IPS-18a (cell line): ENCODE measurements at regions not wholly inside any gene's neighbourhood (a gene's known extent, or its start where the extent isn't known, plus 50 kb on each side); places are given as distances from the start of the nearest gene placed in this dataset.

ENCODE experiments used
- H3K27ac ChIP-seq: one replicate; pipeline ENCODE4 v1.5.1; 2013; ENCODE audit warnings: low read length
- H3K27me3 ChIP-seq: one replicate; pipeline ENCODE4 v1.6.1; 2013; ENCODE audit warnings: mild to moderate bottlenecking, low read length; ENCODE audit not compliant: control insufficient read depth, insufficient read depth
- H3K36me3 ChIP-seq: one replicate; pipeline ENCODE4 v1.6.1; 2013; ENCODE audit warnings: low read depth, low read length; ENCODE audit not compliant: control insufficient read depth
- H3K4me1 ChIP-seq: one replicate; pipeline ENCODE4 v1.6.1; 2013; ENCODE audit warnings: low read depth, low read length; ENCODE audit not compliant: control insufficient read depth
- H3K4me3 ChIP-seq: one replicate; pipeline ENCODE4 v1.5.1; 2013; ENCODE audit warnings: low read length
- H3K9ac ChIP-seq: one replicate; pipeline ENCODE4 v1.6.1; 2013; ENCODE audit warnings: mild to moderate bottlenecking, low read length, moderate library complexity
- H3K9me3 ChIP-seq: one replicate; pipeline ENCODE4 v1.6.1; 2013; ENCODE audit warnings: low read depth, low read length; ENCODE audit not compliant: control insufficient read depth

DNA sequence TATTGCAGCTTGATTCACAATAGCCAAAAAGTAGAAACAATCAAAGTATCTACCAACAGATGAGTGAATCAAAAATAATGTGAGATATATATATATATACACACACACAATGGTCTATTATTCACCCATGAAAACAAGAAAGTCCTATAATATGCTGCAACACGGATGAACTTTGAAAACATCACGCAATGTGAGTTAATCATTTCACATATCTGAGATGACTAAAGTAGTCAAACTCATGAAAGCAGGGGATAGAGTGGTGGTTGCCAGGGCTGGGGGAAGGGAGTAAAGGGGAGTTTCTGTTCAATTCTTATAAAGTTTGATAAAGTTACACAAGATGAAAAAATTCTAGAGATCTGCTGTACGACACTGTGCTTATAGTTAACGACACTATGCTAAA lies 1234.8 kb downstream of the MRPL39 start:
- H3K4me1 ChIP-seq: no peaks in the 10 kb centered on the region
- H3K4me3 ChIP-seq: no peak overlapping the region
- no peak overlapping the region for H3K9ac ChIP-seq
- H3K27me3 ChIP-seq: no peaks in the 10 kb centered on the region
- H3K36me3 ChIP-seq: no peaks in the 10 kb centered on the region
- peaks cover 14% of the 10 kb centered on the region for H3K9me3 ChIP-seq
- H3K27ac ChIP-seq: no peak overlapping the region

DNA sequence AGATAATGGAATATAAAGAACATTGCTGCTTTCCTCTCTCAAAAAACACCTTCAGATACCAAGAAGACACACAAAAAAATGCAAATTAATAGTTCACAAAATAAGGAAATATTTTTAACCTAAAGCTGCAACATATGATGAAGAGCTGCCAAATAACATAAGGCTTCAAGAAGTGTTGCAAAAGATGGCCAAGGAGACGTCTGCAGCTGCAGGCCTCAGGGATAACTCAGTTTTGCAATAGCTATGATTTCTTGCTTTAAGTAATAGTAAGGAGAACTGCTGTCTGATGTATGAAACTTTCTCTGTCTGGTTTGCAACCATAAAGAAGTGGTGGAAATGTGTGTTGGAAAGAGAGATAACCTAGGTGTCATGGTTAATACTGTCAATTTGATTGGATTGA lies 1237.5 kb downstream of the MRPL39 start:
- H3K4me3 ChIP-seq: no peak overlapping the region
- H3K27me3 ChIP-seq: no peaks in the 10 kb centered on the region
- H3K9me3 ChIP-seq: peaks cover 16% of the 10 kb centered on the region
- H3K4me1 ChIP-seq: no peaks in the 10 kb centered on the region
- H3K9ac ChIP-seq: no peak overlapping the region
- no peak overlapping the region for H3K27ac ChIP-seq
- no peaks in the 10 kb centered on the region for H3K36me3 ChIP-seq

DNA sequence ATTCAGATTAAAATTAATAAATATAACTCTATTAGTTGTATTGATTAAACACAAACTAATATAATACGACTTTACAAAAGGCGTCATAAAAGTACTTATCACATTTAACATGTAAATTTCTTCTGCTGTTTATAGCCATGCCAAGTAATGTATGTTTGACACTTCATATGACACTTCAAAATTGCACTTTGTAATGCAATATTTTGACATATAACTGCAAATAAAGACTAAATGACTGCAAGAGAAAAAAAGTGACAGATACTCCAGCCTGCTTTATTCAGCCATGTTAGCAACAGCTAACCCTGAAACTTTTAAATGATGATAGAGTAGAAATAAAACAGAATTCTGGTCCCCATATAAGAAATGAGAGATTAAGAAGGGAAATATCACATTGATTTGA lies 1238.0 kb downstream of the MRPL39 start:
- no peaks in the 10 kb centered on the region for H3K27me3 ChIP-seq
- no peaks in the 10 kb centered on the region for H3K4me1 ChIP-seq
- H3K27ac ChIP-seq: no peak overlapping the region
- no peaks in the 10 kb centered on the region for H3K36me3 ChIP-seq
- no peak overlapping the region for H3K9ac ChIP-seq
- H3K9me3 ChIP-seq: peaks cover 15% of the 10 kb centered on the region
- no peak overlapping the region for H3K4me3 ChIP-seq

DNA sequence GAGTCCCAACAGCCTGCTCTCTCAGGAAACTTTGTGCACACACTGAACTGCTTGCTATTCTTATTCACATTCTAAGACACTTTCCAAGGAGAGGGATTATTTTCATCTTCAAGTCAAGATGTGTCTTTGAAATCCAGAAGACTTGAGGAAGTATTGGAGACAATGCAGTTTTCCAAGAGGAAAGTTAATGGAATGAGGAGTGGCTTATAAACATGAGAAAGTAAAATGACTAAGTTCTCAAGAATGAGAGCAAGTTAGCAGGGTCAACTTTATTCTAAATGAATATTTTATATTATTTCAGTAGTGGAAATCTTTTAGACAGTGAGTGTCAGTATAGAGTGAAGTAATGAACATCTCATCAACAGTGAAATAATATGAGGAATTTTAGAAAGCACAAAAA lies 1239.3 kb downstream of the MRPL39 start:
- H3K9ac ChIP-seq: no peak overlapping the region
- no peak overlapping the region for H3K27ac ChIP-seq
- H3K9me3 ChIP-seq: peaks cover 15% of the 10 kb centered on the region
- no peak overlapping the region for H3K4me3 ChIP-seq
- no peaks in the 10 kb centered on the region for H3K36me3 ChIP-seq
- H3K4me1 ChIP-seq: no peaks in the 10 kb centered on the region
- H3K27me3 ChIP-seq: no peaks in the 10 kb centered on the region

DNA sequence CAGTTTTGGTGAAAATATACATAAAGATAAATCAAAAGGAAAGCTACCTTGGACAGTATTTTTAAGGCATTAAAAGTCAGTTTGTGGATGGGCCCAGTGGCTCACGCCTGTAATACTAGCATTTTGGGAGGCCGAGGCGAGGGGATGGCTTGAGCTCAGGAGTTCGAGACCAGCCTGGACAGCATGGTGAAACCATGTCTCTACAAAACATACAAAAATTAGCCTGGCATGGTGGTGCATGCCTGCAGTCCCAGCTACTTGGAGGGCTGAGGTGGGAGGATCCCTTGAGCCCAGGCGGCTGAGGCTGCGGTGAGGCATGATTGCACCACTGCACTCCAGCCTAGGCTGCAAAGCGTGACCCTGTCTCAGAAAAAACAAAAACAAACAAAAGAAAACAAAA lies 1253.8 kb downstream of the MRPL39 start:
- H3K9ac ChIP-seq: no peak overlapping the region
- no peaks in the 10 kb centered on the region for H3K27me3 ChIP-seq
- no peak overlapping the region for H3K27ac ChIP-seq
- H3K4me1 ChIP-seq: no peaks in the 10 kb centered on the region
- H3K36me3 ChIP-seq: no peaks in the 10 kb centered on the region
- H3K9me3 ChIP-seq: peaks cover 10% of the 10 kb centered on the region
- no peak overlapping the region for H3K4me3 ChIP-seq

DNA sequence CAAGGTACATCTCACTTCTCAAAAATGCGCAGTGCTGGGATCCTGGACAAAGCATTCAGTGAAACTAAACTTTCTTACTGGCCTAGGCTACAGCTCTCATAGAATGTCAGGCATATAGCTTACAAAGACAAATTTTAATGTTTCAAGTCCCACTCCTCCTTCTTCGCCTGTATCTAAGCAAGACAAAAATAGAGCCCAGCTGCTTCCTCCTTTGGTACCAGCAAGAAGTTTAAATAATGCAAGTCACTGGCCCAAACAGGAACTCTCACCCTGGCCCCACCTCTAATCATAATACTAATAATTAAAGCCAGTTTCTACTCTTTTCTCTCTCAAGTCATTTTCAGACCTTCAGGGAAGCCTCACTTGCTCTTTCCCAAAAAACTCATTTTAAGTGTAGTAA lies 1267.9 kb downstream of the MRPL39 start:
- Histone ChIP-seq H3K4me1 (no peaks in the 10 kb centered on the region), H3K36me3 (no peaks in the 10 kb centered on the region), H3K9ac (no peak overlapping the region), H3K9me3 (peaks cover 12% of the 10 kb centered on the region), H3K27me3 (no peaks in the 10 kb centered on the region), H3K4me3 (no peak overlapping the region), H3K27ac (no peak overlapping the region)

DNA sequence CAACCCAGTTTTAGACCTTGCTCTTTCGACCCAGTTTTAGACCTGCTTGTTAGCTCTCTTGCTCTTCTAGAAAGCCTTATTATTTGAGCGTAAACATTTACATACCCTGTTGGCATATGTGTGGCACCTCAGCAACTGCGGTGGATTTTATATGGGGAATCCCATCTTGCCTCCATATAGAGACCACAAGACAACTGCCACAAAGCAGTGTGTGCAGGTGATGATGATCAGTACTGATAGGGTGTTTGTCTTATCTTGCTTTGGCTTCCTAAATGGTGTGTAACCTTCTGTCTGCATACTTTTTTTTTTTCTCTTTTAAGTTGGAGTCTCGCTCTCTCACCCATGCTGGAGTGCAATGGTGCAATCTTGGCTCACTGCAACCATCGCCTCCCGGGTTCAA lies 1270.8 kb downstream of the MRPL39 start:
- Histone ChIP-seq H3K9me3 (peaks cover 21% of the 10 kb centered on the region), H3K36me3 (no peaks in the 10 kb centered on the region)

DNA sequence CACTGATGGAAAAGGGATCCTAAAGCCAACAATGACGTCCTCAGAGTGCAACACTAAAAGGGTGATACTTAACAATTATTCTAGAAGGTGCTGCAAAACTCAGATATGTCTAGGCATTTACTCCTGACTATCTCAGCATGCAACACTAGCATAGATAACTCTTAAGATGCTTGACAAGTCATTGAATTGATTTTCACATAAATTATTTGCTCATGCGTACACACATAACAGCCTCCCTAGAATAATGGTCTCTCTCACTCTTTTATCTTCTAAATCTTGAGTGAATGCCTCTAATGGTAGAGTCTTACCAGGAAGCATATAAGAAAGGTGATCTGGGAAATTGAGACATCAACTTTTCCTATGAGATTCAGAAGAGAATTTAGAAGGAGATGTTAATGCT lies 1283.7 kb downstream of the MRPL39 start:
- Histone ChIP-seq H3K36me3 (no peaks in the 10 kb centered on the region), H3K27me3 (no peaks in the 10 kb centered on the region), H3K9me3 (peaks cover 22% of the 10 kb centered on the region), H3K27ac (no peak overlapping the region), H3K4me1 (no peaks in the 10 kb centered on the region), H3K9ac (no peak overlapping the region), H3K4me3 (no peak overlapping the region)

More for the DNA sequence above, 1270.8 kb downstream of the MRPL39 start:
- no peak overlapping the region for H3K27ac ChIP-seq
- no peak overlapping the region for H3K9ac ChIP-seq
- no peaks in the 10 kb centered on the region for H3K4me1 ChIP-seq
- H3K4me3 ChIP-seq: no peak overlapping the region
- no peaks in the 10 kb centered on the region for H3K27me3 ChIP-seq

DNA sequence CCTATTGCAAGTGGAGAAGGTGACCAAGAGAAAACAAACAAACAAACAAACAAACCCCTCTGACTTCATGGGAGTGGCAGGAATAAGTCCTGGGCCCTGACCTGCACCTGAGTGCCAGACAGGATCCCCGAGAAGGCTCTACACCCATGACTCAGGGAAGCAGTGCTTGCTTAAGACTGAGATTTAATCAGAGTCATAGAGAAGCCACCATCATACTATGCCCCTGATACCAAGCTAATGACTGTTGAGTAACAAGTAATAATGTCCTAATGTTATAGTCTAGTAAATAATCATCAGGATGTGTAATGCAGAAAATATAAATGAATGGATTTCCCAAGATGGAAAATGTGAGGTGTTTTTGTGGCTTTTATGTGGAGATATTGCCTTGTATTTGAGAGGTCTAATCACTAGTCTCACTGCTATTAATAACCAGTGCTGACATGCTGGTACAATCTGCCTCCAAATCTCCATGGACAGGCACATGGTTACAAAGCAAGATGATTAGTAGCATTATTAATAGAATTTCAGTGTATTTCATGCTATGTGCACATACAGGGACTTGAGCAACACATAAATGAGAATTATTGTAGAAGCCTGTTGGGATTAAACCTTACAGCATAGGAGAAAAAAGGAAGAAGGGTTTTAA lies 1290.9 kb downstream of the MRPL39 start:
- Histone ChIP-seq H3K36me3 (no peaks in the 10 kb centered on the region), H3K4me3 (no peak overlapping the region), H3K9ac (no peak overlapping the region), H3K27me3 (no peaks in the 10 kb centered on the region), H3K27ac (no peak overlapping the region), H3K9me3 (peaks cover 18% of the 10 kb centered on the region), H3K4me1 (no peaks in the 10 kb centered on the region)

DNA sequence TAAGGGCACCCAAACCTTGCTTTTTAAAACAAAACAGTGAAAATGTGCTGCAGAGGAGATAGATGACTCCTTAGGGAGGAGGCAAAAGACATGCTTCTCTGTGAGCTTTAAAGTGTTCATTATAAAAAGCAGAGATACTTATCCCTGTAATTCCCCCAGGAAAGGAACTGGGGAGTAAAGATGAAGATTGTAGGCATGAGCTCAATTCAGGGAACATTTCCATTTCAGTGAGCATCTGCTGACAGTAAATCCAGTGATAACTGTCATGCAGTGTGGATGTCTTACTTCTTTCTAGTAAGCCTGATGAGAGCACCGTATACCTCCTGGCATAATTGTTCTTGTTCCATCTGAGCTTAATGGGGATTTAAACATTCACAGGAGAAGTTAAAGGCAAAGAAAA lies 1296.5 kb downstream of the MRPL39 start:
- no peaks in the 10 kb centered on the region for H3K36me3 ChIP-seq
- H3K9ac ChIP-seq: no peak overlapping the region

DNA sequence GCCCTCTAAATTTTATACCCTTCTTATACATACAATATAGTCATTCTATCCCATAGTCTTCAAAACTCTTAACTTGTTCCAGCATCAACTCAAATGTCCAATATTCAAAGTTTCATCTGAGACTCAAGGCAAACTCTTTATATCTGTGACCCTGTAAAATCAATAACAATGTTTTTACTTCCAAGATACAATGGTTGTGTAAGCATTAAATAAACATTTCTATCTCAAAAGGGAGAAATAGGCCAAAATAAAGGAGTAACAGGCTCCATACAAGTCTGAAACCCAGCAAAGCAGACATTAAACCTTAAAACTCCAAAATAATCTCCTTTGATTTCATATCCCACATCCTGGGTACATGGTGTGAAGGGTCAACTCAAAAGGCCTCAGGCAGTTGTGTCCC lies 1299.1 kb downstream of the MRPL39 start:
- Histone ChIP-seq H3K9ac (no peak overlapping the region), H3K36me3 (no peaks in the 10 kb centered on the region), H3K9me3 (peaks cover 25% of the 10 kb centered on the region), H3K4me1 (no peaks in the 10 kb centered on the region), H3K4me3 (no peak overlapping the region), H3K27me3 (no peaks in the 10 kb centered on the region), H3K27ac (no peak overlapping the region)

More for the DNA sequence above, 1296.5 kb downstream of the MRPL39 start:
- Histone ChIP-seq H3K4me3 (no peak overlapping the region), H3K4me1 (no peaks in the 10 kb centered on the region), H3K27me3 (no peaks in the 10 kb centered on the region), H3K9me3 (peaks cover 23% of the 10 kb centered on the region), H3K27ac (no peak overlapping the region)

DNA sequence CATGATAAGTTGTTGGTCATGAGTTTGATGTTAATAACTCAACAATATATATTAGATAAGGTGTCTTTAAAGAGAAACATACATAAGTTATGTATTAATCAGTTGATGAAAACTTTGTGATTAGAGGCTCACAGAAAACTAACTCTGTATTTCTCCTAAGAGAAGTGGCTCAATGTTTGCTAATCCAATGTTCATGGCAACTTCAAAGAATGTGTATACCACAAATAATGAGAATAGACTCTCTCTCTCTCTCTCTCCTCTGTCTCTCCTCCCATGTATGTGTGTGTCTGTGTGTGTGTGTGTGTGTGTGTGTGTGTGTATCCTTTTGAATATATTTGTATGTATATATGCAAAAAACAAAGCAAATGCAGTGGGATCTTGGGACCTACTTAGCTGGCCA lies 1304.9 kb downstream of the MRPL39 start:
- Histone ChIP-seq H3K27ac (no peak overlapping the region), H3K36me3 (no peaks in the 10 kb centered on the region), H3K4me3 (no peak overlapping the region), H3K9me3 (peaks cover 12% of the 10 kb centered on the region), H3K27me3 (no peaks in the 10 kb centered on the region), H3K9ac (no peak overlapping the region), H3K4me1 (no peaks in the 10 kb centered on the region)
